ENCODE measurements at regions not wholly inside any gene's neighbourhood (a gene's known extent, or its start where the extent isn't known, plus 50 kb on each side); places are given as distances from the start of the nearest gene placed in this dataset.

DNA sequence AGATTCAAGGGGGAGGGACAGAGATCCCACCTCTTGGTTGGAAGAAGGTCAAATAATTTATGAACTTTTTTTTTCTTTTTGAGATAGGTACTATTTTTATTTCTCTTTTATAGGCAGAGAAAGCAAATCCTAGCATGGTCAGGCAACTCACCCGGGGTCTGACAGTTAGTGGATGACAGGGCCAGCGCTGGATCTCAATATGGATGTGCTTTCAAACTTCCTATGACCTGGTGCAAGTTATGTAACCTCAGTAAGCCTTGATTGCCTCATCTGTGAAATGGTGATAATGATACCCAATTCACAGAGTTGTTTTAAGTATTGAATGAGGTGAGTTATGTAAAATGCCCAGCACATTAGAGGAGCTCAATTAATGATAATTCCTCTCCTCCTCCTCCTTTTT lies 86.8 kb upstream of the MEF2A start:
- Histone ChIP-seq H3K4me1 (replicated peaks) (no peaks in the 10 kb centered on the region), H3K9me3 (no peaks in the 10 kb centered on the region), H3K27me3 (replicated peaks; ENCODE audit: insufficient read depth) (no peaks in the 10 kb centered on the region), H3K27ac (no peak overlapping the region), H3K4me3 (no peak overlapping the region), H3K36me3 (no peaks in the 10 kb centered on the region)
- WGBS = 96% methylated on average over 2 of the region's 2 CpGs
- intact Hi-C loops (cut with DNase I) = loop anchor here (5.0 kb wide), 1 partner anchor 88 kb away; the partner anchor contains the start of gene MEF2A
- DNase-seq (ENCODE audit: low spot score) = no peak
- TF ChIP-seq POLR2AphosphoS5 (IDR thresholded peaks at IDR 0.05) (no peak), CTCF (IDR thresholded peaks at IDR 0.05) (no peak), POLR2A (IDR thresholded peaks at IDR 0.05) (no peak)

DNA sequence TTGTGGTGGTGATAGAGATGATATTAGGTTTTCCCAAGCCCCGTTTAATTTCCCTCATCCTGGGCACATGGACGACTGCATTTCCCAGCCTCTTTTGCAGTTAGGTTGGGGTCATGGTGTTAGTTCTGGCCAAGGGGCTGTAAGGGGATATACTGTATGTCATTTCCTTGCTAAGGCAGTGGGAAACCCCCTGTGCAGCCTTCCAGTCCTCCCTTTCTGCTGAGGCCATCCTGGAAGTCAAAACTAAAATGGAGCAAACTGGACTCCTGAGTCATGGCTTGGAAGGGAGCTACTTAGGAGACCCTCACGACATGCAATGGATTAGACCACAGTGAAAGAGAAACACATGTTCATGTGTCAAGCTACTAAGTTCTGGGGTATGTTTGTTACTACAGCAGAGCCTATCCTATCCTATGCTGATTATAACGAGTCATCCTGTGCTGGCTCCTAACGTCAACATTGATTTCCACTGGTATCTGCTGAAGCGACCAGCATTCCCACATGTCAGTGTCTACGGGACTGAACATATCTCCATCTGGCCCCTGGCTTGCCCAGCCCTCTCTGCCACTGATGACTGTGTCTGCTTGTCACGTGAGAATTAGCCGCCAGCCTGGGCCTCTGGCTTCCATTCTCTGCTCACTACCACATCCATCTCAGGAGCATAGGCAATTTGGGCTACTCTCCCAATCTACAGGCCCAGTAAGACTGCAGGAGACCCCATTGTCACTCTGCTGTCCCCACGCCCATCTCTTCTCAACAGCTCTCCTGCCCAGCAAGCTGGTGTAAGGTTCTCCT lies 85.6 kb upstream of the MEF2A start:
- H3K27me3 ChIP-seq (replicated peaks; ENCODE audit: insufficient read depth) = no peaks in the 10 kb centered on the region
- no peaks in the 10 kb centered on the region for H3K36me3 ChIP-seq
- TF ChIP-seq POLR2AphosphoS5 (IDR thresholded peaks at IDR 0.05) (no peak), CTCF (IDR thresholded peaks at IDR 0.05) (no peak), POLR2A (IDR thresholded peaks at IDR 0.05) (no peak)
- no peaks in the 10 kb centered on the region for H3K9me3 ChIP-seq
- intact Hi-C loops (cut with DNase I) = no loop called here
- 96% methylated on average over 10 of the region's 10 CpGs for WGBS
- H3K4me1 ChIP-seq (replicated peaks) = no peaks in the 10 kb centered on the region
- no peak for DNase-seq (ENCODE audit: low spot score)
- no peak overlapping the region for H3K4me3 ChIP-seq
- H3K27ac ChIP-seq = no peak overlapping the region

GRCh38 chr15:99481113-99481950 lies 84.5 kb upstream of the MEF2A start:
- Histone ChIP-seq H3K4me1 (replicated peaks) (no peaks in the 10 kb centered on the region), H3K9me3 (no peaks in the 10 kb centered on the region), H3K27ac (no peak overlapping the region), H3K36me3 (no peaks in the 10 kb centered on the region), H3K4me3 (no peak overlapping the region), H3K27me3 (replicated peaks; ENCODE audit: insufficient read depth) (no peaks in the 10 kb centered on the region)
- TF ChIP-seq CTCF (IDR thresholded peaks at IDR 0.05) (no peak), POLR2A (IDR thresholded peaks at IDR 0.05) (no peak), POLR2AphosphoS5 (IDR thresholded peaks at IDR 0.05) (no peak)
- no peak for DNase-seq (ENCODE audit: low spot score)
- 81% methylated on average over 8 of the region's 8 CpGs for WGBS
- intact Hi-C loops (cut with DNase I) = no loop called here

GRCh38 chr15:99481951-99482230 lies 83.9 kb upstream of the MEF2A start:
- H3K4me1 ChIP-seq (replicated peaks) = peaks cover 3% of the 10 kb centered on the region
- no peak for DNase-seq (ENCODE audit: low spot score)
- TF ChIP-seq POLR2AphosphoS5 (IDR thresholded peaks at IDR 0.05) = no peak
- TF ChIP-seq POLR2A (IDR thresholded peaks at IDR 0.05) = no peak
- no peak for TF ChIP-seq CTCF (IDR thresholded peaks at IDR 0.05)
- H3K9me3 ChIP-seq = no peaks in the 10 kb centered on the region
- intact Hi-C loops (cut with DNase I) = no loop called here
- no peaks in the 10 kb centered on the region for H3K27me3 ChIP-seq (replicated peaks; ENCODE audit: insufficient read depth)
- WGBS = 86% methylated on average over 2 of the region's 2 CpGs
- H3K36me3 ChIP-seq = no peaks in the 10 kb centered on the region
- no peak overlapping the region for H3K4me3 ChIP-seq
- H3K27ac ChIP-seq = no peak overlapping the region
